ENCODE measurements at regions not wholly inside any gene's neighbourhood (a gene's known extent, or its start where the extent isn't known, plus 50 kb on each side); places are given as distances from the start of the nearest gene placed in this dataset.
"Not testable (repeated sequence)": the region's sequence is repeated elsewhere in the genome, so short reads cannot be mapped to it uniquely, and the experiment has no call there.

DNA sequence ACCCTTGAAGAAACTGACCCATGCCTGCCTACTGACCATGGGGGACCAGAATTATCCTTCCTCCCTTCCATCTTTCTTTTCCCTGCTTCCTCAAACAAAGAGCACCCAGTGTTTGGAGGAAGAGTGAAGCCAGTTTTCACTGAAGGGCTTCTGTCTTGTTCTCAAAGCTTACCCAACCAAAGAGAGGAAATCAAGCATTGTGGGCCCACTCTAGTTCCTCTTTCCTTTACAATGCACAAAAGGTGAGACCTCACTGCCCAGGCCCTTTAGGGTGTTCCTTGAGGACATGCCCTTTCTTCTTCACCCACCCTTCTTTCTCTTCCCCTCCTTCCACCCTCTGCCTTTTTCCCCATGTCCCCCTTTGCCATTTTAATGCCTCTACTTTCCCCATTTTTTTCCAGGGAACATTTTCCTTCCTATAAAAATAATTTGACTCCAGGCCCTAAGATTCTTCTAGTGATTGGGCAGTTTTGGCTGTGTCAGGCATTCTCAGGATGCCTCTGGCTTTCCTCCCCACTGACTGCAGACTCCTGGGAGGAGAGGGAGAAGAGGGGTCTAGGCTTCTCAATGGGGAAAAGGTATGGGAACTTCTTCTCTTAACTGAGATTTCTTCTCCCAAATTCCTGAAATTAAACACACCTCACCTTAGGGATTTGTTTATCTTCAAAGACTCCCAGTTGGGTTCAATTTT, 126.6 kb upstream of the RMDN2 start:
- no peaks in the 10 kb centered on the region for H3K36me3 Mint-ChIP-seq (ENCODE audit: low read depth, unreplicated experiment)
- peaks cover 14% of the 10 kb centered on the region for H3K4me1 Mint-ChIP-seq (ENCODE audit: unreplicated experiment)
- no peak overlapping the region for H3K4me3 Mint-ChIP-seq (ENCODE audit: unreplicated experiment)
- H3K9me3 Mint-ChIP-seq (ENCODE audit: unreplicated experiment) = no peaks in the 10 kb centered on the region
- H3K27ac Mint-ChIP-seq (ENCODE audit: unreplicated experiment) = no peak overlapping the region
- peaks cover 2% of the 10 kb centered on the region for H3K27me3 Mint-ChIP-seq (ENCODE audit: unreplicated experiment)
- TF ChIP-seq CTCF (IDR thresholded peaks at IDR 0.05; ENCODE audit: unreplicated experiment) = no peak
- no peak for DNase-seq (ENCODE audit: low spot score)

DNA sequence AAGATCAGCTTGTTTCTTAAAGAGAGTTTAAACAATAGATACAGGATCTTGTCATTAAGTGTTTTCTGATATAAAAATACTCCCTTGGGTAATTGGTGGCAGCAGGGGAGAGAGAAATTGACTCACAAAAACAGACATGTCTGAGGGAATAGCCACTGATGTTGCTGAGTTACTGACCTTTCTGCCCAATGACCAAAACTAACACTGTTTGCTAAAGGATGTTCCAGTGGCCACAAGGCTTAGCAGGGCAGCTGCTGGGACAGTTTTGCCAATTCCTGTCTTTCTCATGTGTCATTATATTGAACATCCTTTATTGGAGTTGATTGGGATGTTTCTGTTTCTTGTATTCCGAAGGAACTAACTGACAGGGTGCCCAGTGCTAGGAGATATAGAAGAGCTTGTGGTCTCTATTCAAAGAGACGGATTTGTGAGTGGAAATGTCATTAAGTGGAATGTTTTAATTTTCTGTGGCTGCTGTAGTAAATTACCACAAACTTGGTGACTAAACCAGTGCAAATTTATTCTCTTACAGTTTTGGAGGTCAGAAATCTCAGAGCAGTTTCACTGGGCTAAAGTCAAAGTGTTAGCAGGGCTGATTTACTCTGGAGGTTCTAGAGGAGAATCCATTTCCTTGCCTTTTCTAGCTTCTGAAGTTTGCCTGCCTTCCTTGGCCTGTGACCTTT, 124.8 kb upstream of the RMDN2 start:
- DNase-seq (ENCODE audit: low spot score) = no peak
- no peaks in the 10 kb centered on the region for H3K9me3 Mint-ChIP-seq (ENCODE audit: unreplicated experiment)
- H3K27ac Mint-ChIP-seq (ENCODE audit: unreplicated experiment) = no peak overlapping the region
- no peak for TF ChIP-seq CTCF (IDR thresholded peaks at IDR 0.05; ENCODE audit: unreplicated experiment)
- peaks cover 14% of the 10 kb centered on the region for H3K4me1 Mint-ChIP-seq (ENCODE audit: unreplicated experiment)
- H3K36me3 Mint-ChIP-seq (ENCODE audit: low read depth, unreplicated experiment) = no peaks in the 10 kb centered on the region
- H3K4me3 Mint-ChIP-seq (ENCODE audit: unreplicated experiment) = no peak overlapping the region
- H3K27me3 Mint-ChIP-seq (ENCODE audit: unreplicated experiment) = no peaks in the 10 kb centered on the region

DNA sequence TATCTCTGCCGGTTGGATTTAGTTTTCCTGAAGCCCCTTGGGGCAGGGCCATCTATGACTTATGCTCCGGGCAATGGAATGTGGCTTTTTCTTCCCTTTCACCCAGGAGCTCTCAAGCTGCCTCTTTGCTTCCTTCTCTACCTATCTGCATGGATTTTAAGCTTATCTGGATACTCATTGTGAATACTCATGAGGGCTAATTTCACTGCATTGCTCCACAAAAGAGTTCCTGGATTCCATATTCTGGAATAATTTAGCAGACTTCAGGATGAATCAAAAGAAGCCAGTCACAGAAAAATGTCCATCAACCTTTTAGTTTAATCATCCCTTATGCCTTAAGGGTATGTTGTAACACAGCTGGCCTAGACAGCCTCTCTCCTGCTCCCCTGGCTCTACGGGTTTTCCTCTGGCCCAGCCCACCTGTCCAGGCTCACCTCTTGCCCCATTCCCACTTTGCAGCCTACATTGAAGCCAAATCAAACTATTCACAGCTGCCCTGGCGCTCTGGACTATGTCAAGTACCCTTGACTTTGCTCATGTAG, 122.8 kb upstream of the RMDN2 start:
- Mint-ChIP-seq H3K9me3 (ENCODE audit: unreplicated experiment) (no peaks in the 10 kb centered on the region), H3K36me3 (ENCODE audit: low read depth, unreplicated experiment) (no peaks in the 10 kb centered on the region), H3K4me3 (ENCODE audit: unreplicated experiment) (no peak overlapping the region), H3K27me3 (ENCODE audit: unreplicated experiment) (no peaks in the 10 kb centered on the region), H3K27ac (ENCODE audit: unreplicated experiment) (no peak overlapping the region), H3K4me1 (ENCODE audit: unreplicated experiment) (peaks cover 4% of the 10 kb centered on the region)
- no peak for DNase-seq (ENCODE audit: low spot score)
- no peak for TF ChIP-seq CTCF (IDR thresholded peaks at IDR 0.05; ENCODE audit: unreplicated experiment)

DNA sequence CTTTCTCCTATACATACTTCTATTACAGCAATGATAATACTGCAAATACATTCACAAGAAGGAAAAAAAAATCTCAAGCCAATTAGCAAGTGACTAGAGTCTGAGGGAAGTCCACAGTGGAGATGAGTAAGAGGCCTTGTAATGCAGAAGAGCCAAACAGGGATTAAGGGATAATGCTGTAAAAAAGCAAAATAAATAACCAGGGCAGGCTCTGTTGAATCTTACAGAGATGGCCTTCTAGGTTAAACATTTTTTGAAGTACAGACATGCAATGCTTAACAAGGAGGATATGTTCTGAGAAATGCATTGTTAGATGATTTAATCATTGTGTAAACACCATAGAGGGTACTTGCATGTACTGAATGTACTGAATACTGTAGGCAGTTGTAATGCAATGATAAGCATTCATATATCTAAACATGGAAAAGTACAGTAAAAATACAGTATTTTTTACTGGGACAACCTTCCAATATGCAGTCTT, 122.1 kb upstream of the RMDN2 start:
- Mint-ChIP-seq H3K4me3 (ENCODE audit: unreplicated experiment) (no peak overlapping the region), H3K27ac (ENCODE audit: unreplicated experiment) (no peak overlapping the region), H3K27me3 (ENCODE audit: unreplicated experiment) (no peaks in the 10 kb centered on the region), H3K36me3 (ENCODE audit: low read depth, unreplicated experiment) (no peaks in the 10 kb centered on the region), H3K4me1 (ENCODE audit: unreplicated experiment) (peaks cover 4% of the 10 kb centered on the region), H3K9me3 (ENCODE audit: unreplicated experiment) (no peaks in the 10 kb centered on the region)
- no peak for DNase-seq (ENCODE audit: low spot score)
- no peak for TF ChIP-seq CTCF (IDR thresholded peaks at IDR 0.05; ENCODE audit: unreplicated experiment)

GRCh38 chr2:37806004-37806403, 119.1 kb upstream of the RMDN2 start:
- not testable (repeated sequence) for H3K27ac Mint-ChIP-seq (ENCODE audit: unreplicated experiment); H3K27me3 Mint-ChIP-seq (ENCODE audit: unreplicated experiment); DNase-seq (ENCODE audit: low spot score); H3K4me1 Mint-ChIP-seq (ENCODE audit: unreplicated experiment); H3K36me3 Mint-ChIP-seq (ENCODE audit: low read depth, unreplicated experiment); H3K9me3 Mint-ChIP-seq (ENCODE audit: unreplicated experiment); H3K4me3 Mint-ChIP-seq (ENCODE audit: unreplicated experiment)
